Stomach (tissue), 8 donors: ENCODE measurements at regions not wholly inside any gene's neighbourhood (a gene's known extent, or its start where the extent isn't known, plus 50 kb on each side); places are given as distances from the start of the nearest gene placed in this dataset.

Experiments
- DNase-seq, 2 donors: peaks; one replicate each; pipeline versions ENCODE4 v3.0.0 to v3.0.0-alpha.2; 2013 to 2019
- H3K27ac ChIP-seq, 5 donors: fragments of 200-600 bp in 4 of 5; sonication (generic) in 4 of 5; one replicate each; pipeline ENCODE4 v1.5.1; 2013 to 2019; ENCODE audit warnings: mild to moderate bottlenecking in 1 of 5, moderate library complexity in 1 of 5
- H3K27me3 ChIP-seq, 3 donors: fragments of 200-600 bp; sonication (generic); one replicate each; pipeline ENCODE4 v1.5.1; 2017 to 2019; ENCODE audit warnings: mixed run types in 1 of 3
- H3K36me3 ChIP-seq, 4 donors: fragments of 200-600 bp; sonication (generic); 1 replicate in 3 of 4; 2 replicates in 1 of 4; pipeline ENCODE4 v1.5.1; 2016 to 2019
- H3K4me1 ChIP-seq, 4 donors: fragments of 200-600 bp; sonication (generic); one replicate each; pipeline ENCODE4 v1.5.1; 2016 to 2019
- H3K4me3 ChIP-seq, 4 donors: fragments of 200-600 bp; sonication (generic) in 3 of 4; one replicate each; pipeline ENCODE4 v1.5.1; 2016 to 2019; ENCODE audit warnings: mild to moderate bottlenecking in 1 of 4
- H3K9me3 ChIP-seq, 4 donors: fragments of 200-600 bp; sonication (generic); one replicate each; pipeline ENCODE4 v1.5.1; 2016 to 2019
- EP300 ChIP-seq: sonication (generic); formaldehyde crosslinking; IDR thresholded peaks from one replicate; pipeline ENCODE4 v1.6.1; 2017; ENCODE audit warnings: antibody characterized with exemption
- POLR2A ChIP-seq, 4 donors: fragments of 450-650 bp; IDR thresholded peaks; one replicate each; pipeline ENCODE4 v1.6.1; 2016; ENCODE audit warnings: antibody characterized with exemption in 4 of 4, control low read depth in 2 of 4, mild to moderate bottlenecking in 1 of 4, moderate library complexity in 1 of 4
- POLR2AphosphoS5 ChIP-seq, 3 donors: sonication (generic); formaldehyde crosslinking; IDR thresholded peaks; one replicate each; pipeline ENCODE4 v1.6.1; 2016; ENCODE audit warnings: antibody characterized with exemption in 3 of 3
- WGBS, 5 donors: extraction: QIAGEN DNeasy Blood & Tissue Kit in 3 of 5; methylation state at CpG; one replicate each; pipeline versions ENCODE4 v1.1.5 to v1.1.7; 2013 to 2018; 5-methylcytosine and 5-hydroxymethylcytosine counted together
- intact Hi-C: fragments of 100-400 bp; cut with DNase I; formaldehyde crosslinking; loops from one replicate; pipeline ENCODE4 v1.15.1; 2023; ENCODE audit warnings: low total_unique reads
- TF ChIP-seq, protein P1 (sequence below), 7 experiments: fragments of 450-650 bp in 4 of 7; fragments of 200-600 bp in 3 of 7; sonication (generic) in 3 of 7; IDR thresholded peaks; one replicate each; pipeline ENCODE4 v1.5.1; 2016 to 2019; ENCODE audit warnings: antibody characterized with exemption in 7 of 7, control low read depth in 2 of 7, mild to moderate bottlenecking in 1 of 7
- donor health status: healthy with polysubstance abuse.
- donor health status: Bipolar disorder and iron deficiency.
- donor health status: healthy.

GRCh38 chr20:11245431-11245830 lies 571.6 kb upstream of the JAG1 start:
- TF ChIP-seq EP300 (no peak), POLR2A (IDR thresholded peaks at IDR 0.05) (no peak), POLR2AphosphoS5 (IDR thresholded peaks at IDR 0.05) (no peak)
- TF ChIP-seq, protein P1, sequence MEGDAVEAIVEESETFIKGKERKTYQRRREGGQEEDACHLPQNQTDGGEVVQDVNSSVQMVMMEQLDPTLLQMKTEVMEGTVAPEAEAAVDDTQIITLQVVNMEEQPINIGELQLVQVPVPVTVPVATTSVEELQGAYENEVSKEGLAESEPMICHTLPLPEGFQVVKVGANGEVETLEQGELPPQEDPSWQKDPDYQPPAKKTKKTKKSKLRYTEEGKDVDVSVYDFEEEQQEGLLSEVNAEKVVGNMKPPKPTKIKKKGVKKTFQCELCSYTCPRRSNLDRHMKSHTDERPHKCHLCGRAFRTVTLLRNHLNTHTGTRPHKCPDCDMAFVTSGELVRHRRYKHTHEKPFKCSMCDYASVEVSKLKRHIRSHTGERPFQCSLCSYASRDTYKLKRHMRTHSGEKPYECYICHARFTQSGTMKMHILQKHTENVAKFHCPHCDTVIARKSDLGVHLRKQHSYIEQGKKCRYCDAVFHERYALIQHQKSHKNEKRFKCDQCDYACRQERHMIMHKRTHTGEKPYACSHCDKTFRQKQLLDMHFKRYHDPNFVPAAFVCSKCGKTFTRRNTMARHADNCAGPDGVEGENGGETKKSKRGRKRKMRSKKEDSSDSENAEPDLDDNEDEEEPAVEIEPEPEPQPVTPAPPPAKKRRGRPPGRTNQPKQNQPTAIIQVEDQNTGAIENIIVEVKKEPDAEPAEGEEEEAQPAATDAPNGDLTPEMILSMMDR (IDR thresholded peaks at IDR 0.05) = no peak
- Histone ChIP-seq H3K4me1 (no peaks in the 10 kb centered on the region), H3K4me3 (no peak overlapping the region), H3K27me3 (no peaks in the 10 kb centered on the region), H3K36me3 (no peaks in the 10 kb centered on the region), H3K9me3 (no peaks in the 10 kb centered on the region), H3K27ac (no peak overlapping the region)
- no peak for DNase-seq
- intact Hi-C loops = no loop called here

- no peaks in the 10 kb centered on the region for H3K9me3 ChIP-seq
- H3K27me3 ChIP-seq = no peaks in the 10 kb centered on the region
- TF ChIP-seq, protein P1 (IDR thresholded peaks at IDR 0.05) = no peak
- TF ChIP-seq POLR2AphosphoS5 (IDR thresholded peaks at IDR 0.05) (no peak), EP300 (no peak), POLR2A (IDR thresholded peaks at IDR 0.05) (no peak)
- H3K36me3 ChIP-seq = no peaks in the 10 kb centered on the region
- intact Hi-C loops = no loop called here
- no peak overlapping the region for H3K27ac ChIP-seq
- no peak overlapping the region for H3K4me3 ChIP-seq
- no peak for DNase-seq
- WGBS, 5 donors = 59 to 70% (median 66%) methylated on average over 5 of the region's 5 CpGs
- H3K4me1 ChIP-seq = no peaks in the 10 kb centered on the region
Observed at GRCh38 chr20:11246251-11246775, 572.5 kb upstream of the JAG1 start.

- no peaks in the 10 kb centered on the region for H3K4me1 ChIP-seq
- no peak for DNase-seq
- no peak overlapping the region for H3K4me3 ChIP-seq
- intact Hi-C loops = no loop called here
- no peak overlapping the region for H3K27ac ChIP-seq
- no peaks in the 10 kb centered on the region for H3K9me3 ChIP-seq
- TF ChIP-seq EP300 = no peak
- TF ChIP-seq POLR2AphosphoS5 (IDR thresholded peaks at IDR 0.05) = no peak
- TF ChIP-seq POLR2A (IDR thresholded peaks at IDR 0.05) = no peak
- TF ChIP-seq, protein P1 (IDR thresholded peaks at IDR 0.05) = no peak
- WGBS, 5 donors = 87 to 92% (median 90%) methylated on average over 11 of the region's 11 CpGs
- H3K36me3 ChIP-seq = no peaks in the 10 kb centered on the region
- no peaks in the 10 kb centered on the region for H3K27me3 ChIP-seq
Observed at GRCh38 chr20:11247046-11248010, 573.5 kb upstream of the JAG1 start.

- no peaks in the 10 kb centered on the region for H3K36me3 ChIP-seq
- TF ChIP-seq POLR2AphosphoS5 (IDR thresholded peaks at IDR 0.05) (no peak), EP300 (no peak)
Observed at GRCh38 chr20:11248011-11248409, 574.2 kb upstream of the JAG1 start.

More at GRCh38 chr20:11248011-11248409, 574.2 kb upstream of the JAG1 start:
- Histone ChIP-seq H3K4me1 (no peaks in the 10 kb centered on the region), H3K9me3 (no peaks in the 10 kb centered on the region), H3K27ac (no peak overlapping the region), H3K4me3 (no peak overlapping the region), H3K27me3 (no peaks in the 10 kb centered on the region)
- DNase-seq = no peak
- intact Hi-C loops = no loop called here
- WGBS, 5 donors = 73 to 89% (median 81%) methylated on average over 3 of the region's 3 CpGs
